Hypothalamus (tissue), 51 donors: ENCODE measurements at regions not wholly inside any gene's neighbourhood (a gene's known extent, or its start where the extent isn't known, plus 50 kb on each side); places are given as distances from the start of the nearest gene placed in this dataset.

Source experiments
- DNase-seq, 51 donors: peaks; one replicate each; lab custom pipeline; 2025; lab: John Stamatoyannopoulos, UW

DNA sequence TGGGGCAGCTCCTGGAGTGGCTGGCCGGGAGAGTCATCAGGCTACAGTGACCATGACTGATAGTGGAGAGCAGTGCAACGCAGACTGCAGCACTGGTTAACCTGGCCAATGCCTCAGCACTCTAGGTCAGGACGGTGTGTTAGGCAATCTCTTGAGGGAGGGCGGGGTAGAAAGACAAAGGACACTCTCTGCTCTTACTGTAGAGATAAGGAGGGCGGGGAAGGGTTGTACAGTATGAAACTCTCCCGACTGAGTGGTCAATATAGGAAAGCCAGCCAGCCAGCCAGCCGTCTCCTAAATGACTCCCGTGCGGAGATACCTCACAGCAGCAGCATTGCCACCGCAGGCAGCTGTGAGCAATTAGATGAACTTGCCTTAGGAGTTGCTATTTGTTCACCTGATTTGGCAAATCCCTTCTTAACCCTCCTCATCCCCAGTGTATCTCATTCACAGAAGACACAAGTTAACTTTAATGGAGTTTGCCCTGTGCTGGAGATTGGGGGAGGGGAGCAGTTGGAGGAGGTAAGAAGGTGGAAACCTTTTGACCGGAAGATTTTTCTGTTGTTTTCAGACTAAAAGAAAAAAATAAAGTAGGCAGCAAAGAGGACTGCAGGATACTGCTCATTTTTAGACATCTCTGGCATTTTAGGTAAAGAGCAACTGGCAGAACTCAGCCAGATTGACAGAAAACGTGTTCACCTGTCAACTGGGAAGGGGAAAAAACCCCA lies 330.5 kb downstream of the HNRNPD start:
- DNase-seq, result peak in 1 of 51 donors; percentile 0

DNA sequence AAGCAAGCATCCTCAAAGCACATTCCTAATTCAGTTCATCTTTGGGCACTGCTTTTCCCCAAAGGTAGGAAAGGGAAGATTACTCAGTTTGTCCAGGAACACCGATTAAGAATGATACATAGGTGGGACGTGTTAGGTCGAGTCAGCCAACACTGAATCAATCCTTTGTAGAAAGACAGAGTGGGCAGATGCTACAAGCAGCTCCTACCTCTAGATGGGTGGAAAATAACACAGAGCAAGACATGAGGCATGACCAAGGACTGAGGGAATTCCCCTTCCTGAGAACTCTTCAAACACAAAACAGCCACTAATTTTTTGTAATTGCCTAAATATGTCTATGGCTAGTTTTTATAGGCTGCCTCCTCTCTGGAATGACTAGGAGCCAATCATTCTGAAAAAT lies 331.7 kb downstream of the HNRNPD start:
- DNase-seq, result peak in 1 of 51 donors; percentile 1

DNA sequence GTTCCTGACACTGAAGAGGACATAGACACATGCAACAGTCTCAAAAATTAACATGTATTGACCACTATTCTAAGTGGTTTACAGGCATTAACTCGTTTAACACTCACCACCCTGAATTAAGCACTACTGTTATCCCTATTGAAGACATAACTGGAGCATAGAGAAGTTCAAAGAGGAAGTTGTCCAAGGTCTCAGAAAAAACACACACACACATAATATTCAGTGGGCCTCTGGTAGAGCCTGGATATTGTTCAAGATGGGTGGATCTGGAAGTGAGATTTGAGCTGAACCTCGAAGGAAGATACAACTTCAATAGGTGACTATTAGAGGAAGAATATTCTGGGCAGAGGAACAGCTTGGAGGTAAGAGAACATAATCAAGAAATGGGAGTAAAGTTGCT lies 334.9 kb downstream of the HNRNPD start:
- no peak for DNase-seq

DNA sequence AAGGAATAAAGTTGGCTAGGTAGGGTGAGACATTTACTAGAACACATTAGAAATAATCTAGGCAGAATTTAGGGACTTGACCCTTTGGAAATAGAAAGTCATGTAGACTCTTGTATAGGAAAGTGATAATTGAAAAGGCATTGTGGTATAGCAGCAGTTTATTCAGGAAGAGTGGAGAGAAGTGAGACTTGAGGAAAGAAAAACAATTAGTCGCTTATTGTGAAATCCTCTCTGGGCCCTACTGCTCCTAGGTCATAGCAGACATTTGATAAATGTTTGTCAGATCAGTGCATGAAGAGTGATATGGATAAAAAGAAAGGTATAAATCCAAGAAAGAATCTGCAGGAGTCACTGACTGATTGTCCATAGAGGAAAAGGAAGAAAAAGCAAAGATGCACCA lies 337.6 kb downstream of the HNRNPD start:
- no peak for DNase-seq

DNA sequence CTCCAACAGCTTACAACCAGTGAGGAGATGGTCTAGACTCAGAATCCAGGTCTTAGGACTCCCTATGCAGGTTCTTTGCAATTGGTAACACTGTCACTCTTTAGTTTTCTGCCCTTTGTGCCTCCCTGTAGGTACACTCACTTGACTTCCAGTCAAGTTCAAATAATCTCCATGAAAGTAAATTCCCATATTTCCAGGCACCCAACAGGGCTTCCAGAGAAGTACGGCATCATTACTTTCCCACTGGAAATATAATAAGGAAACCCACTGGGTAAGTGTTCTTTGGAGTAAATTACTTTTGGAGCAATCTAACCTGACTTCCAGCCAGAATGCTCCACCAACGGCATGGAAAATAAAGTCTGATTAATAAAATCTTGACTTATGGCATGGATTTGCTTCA lies 338.9 kb downstream of the HNRNPD start:
- no peak for DNase-seq

DNA sequence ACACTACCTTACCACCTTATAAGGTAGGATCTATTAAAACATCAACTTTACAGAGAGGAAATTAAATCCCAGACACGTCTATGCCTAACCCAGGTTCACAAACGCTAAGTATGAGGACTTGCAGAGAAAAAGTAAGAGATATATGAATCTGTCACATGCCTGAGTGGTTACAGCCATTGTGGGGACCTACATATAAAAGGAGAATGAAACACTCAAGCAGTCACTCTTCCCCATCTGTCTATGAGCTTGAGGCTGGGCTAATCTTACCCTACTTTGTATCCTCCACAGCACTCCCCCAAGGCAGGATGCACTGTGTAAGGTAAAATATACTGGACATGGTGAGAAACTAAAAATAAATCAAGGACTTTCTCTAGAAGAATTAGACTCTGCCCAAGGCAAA lies 339.9 kb downstream of the HNRNPD start:
- no peak for DNase-seq

GRCh38 chr4:82031376-82031927 lies 342.3 kb downstream of the HNRNPD start:
- DNase-seq, result no peak

DNA sequence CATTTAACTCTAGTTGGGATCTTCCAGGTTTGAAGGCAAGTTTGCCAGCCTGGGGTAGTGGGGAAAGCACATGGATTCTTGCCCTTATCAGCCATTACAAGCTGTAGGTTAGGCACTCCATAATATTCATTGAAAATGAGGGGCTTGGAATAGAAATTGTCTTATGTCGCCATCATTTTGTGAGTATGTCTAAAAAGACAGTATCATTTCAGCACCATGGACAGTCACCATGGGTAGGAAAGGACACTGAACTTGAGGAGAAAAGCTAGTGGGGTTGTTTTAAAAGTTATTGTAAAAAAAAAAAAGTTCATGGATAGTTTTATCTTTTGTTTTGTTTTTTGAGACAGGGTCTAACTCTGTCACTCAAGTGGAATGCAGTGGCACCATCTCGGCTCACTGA lies 356.1 kb downstream of the HNRNPD start:
- DNase-seq, result no peak

DNA sequence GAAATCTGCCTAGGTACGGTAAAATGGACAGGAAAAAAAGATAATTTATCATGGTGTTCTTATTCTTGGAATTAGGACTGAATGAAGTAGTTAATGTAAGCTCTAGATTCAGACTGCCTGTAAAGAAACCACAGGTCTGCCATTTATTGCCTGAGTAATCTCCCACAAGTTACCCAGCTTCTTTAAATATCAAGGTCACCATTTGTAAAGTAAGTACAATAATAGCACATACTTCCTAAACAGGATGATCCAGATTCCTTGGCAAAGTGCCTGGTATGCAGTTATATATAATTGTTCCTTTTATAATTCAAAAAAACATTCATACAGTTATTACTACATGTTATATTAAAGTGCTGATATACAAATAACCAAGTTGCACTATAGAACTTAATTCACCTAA lies 368.6 kb downstream of the HNRNPD start:
- DNase-seq, result no peak

GRCh38 chr4:81997313-81997712 lies 376.5 kb downstream of the HNRNPD start:
- DNase-seq, result no peak

GRCh38 chr4:81990898-81991297 lies 382.9 kb downstream of the HNRNPD start:
- DNase-seq, result no peak

GRCh38 chr4:81990211-81990610 lies 383.6 kb downstream of the HNRNPD start:
- no peak for DNase-seq

GRCh38 chr4:81989202-81989601 lies 384.6 kb downstream of the HNRNPD start:
- no peak for DNase-seq

DNA sequence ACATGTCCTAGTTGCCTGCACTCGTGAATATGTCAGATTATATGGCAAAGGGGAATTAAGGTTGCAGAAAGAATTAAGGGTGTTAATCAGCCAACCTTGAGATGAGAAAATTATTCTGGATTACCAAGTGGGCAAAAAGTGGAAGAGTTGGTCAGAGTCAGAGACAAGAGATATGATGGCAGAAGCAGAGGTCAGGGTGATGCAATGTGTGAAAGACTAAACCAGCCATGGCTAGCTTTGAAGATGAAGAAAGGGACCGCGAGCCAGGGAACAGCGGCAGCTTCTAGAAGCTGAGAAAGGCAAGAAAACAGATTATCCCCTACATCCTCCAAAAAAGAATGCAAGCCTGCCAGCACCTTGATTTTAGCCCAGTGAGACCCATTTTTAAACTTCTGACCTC lies 385.6 kb downstream of the HNRNPD start:
- no peak for DNase-seq

DNA sequence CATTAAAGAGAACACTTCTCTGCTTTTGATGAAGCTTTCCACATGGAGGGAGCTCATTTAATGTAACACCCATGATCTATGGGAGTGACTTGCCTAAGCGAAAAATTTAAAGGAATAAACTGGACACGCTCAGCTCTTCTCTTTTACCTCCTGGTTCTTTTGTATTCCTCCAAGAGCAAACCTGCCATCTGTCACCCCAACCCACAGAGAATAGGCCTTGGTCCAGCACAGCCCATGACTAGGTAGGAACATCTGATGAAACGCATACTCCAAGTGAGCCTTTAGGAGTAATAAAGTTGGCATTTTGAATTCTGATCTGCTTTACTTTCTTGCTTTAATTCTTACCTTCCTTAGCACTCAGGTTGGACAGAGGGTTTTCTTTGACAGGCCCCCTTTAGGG lies 389.0 kb downstream of the HNRNPD start:
- no peak for DNase-seq

DNA sequence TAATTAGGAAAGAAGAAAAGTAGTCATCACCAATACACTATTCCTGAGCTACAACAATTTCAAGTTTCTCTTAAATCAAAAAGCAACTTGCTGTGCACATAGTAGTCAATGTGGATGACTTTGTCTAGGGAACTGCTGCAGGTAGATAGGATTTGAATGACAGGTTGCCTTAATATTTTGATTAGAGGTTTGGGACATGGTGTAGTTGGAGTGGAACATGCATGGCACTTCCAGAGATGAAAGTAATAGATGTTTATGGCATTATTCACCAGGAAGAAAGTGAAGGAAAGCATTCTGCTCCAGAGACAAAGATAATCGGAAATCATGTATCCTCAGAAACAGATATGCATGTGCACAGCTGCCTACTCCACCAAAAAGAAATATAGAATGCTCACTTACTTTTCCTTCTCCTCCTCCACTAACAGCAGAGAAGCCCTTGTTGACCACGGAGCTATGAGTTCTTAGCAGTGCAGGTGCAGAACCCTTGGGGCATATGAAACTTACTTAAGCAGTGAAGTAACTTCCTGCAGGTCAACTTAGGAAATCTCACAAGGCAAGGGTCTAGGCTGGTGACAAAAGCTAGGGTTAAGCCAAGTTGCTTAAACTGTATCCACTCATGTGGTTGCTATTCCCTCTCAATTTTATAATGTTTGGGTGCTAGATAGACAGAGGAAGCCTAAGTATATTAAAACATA lies 390.8 kb downstream of the HNRNPD start:
- no peak for DNase-seq

DNA sequence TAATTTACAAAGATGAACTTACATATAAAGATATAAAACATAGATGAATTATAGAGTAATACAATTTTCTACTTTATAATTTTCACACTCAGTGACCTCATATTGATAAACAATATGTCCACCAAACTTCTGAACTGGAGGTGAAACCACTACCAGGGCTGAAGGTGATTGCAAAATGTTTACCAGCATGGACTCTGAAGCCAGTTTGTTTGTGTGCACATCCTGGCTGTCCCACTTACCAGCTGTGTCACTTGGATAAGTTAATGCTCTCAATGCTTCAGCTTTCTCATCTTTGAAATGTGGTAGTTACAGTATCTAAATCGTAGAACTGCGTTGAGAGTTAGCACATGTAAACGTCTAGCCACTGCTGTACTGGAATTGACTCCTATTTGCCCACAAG lies 392.6 kb downstream of the HNRNPD start:
- no peak for DNase-seq

DNA sequence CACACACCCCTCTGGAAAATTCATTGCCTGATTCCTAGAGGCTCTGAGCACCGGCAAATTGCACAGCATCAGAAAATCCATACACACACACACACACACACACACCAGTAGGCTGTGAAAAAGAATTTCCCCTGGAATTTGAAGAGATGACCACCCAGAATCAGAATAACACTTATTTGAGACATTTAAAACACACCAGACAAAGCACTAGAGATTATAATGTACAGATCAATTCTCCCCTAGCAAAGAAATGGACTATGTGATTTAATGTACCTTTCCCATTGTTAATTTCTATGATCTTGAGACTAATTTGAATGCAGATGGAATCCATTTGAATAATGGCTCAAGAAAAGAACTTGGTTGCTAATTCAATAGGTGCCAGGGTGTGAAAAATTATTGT lies 399.3 kb downstream of the HNRNPD start:
- no peak for DNase-seq

GRCh38 chr4:81971637-81972381 lies 402.0 kb downstream of the HNRNPD start:
- DNase-seq, result no peak

GRCh38 chr4:81971061-81971460 lies 402.7 kb downstream of the HNRNPD start:
- DNase-seq, result no peak

- DNase-seq, result no peak
Observed at GRCh38 chr4:81970454-81970853, 403.3 kb downstream of the HNRNPD start.

- DNase-seq, result no peak
Observed at GRCh38 chr4:81966676-81967075, 407.1 kb downstream of the HNRNPD start.
